SK-N-MC (cell line): ENCODE measurements at regions not wholly inside any gene's neighbourhood (a gene's known extent, or its start where the extent isn't known, plus 50 kb on each side); places are given as distances from the start of the nearest gene placed in this dataset.

Source experiments
- EZH2 ChIP-seq: fragments of 200-600 bp; sonication (generic); IDR thresholded peaks from one replicate; pipeline ENCODE4 v1.6.1; 2017; ENCODE audit warnings: antibody characterized with exemption
- POLR2AphosphoS5 ChIP-seq: IDR thresholded peaks from 2 replicates; pipeline ENCODE4 v1.6.1; 2012; ENCODE audit warnings: mild to moderate bottlenecking, low read depth, low read length, borderline replicate concordance

DNA sequence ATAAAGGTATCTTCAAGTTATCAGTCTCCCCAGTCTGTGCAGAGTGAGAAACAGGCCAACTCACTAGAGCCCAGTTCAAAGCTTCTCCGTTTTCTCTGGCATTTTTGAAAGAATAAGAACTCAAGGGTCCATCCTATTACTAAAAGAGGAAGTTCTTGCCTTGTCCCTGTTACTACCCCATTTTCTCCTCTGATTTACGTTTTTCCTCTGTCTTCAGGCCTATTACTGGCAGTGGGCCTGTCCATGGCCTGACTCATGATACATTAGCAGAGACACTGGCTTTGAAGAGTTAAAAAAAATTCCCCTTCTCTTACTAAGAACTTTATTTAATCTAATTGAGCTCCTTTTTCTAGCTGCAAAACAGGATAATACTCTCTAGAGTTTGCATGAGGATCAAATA lies 624.0 kb upstream of the KLF4 start:
- TF ChIP-seq POLR2AphosphoS5, result no peak
- no peak for TF ChIP-seq EZH2
